Hepatocyte (in vitro differentiated cells): ENCODE measurements at regions not wholly inside any gene's neighbourhood (a gene's known extent, or its start where the extent isn't known, plus 50 kb on each side); places are given as distances from the start of the nearest gene placed in this dataset.
"Not testable (repeated sequence)": the region's sequence is repeated elsewhere in the genome, so short reads cannot be mapped to it uniquely, and the experiment has no call there.

Experiments
- DNase-seq: peaks from one replicate; pipeline ENCODE4 v3.0.0-alpha.2; 2016; ENCODE audit warnings: low spot score
- H2AFZ ChIP-seq: fragments of 200-600 bp; sonication (generic); 2 replicates; pipeline ENCODE4 v1.6.0; 2016; ENCODE audit warnings: antibody characterized with exemption, mild to moderate bottlenecking
- H3K27ac ChIP-seq: fragments of 200-600 bp; sonication (generic); 2 replicates; pipeline ENCODE4 v1.5.1; 2016; ENCODE audit warnings: mild to moderate bottlenecking
- H3K27me3 ChIP-seq: fragments of 200-600 bp; sonication (generic); 2 replicates; pipeline ENCODE4 v1.6.1; 2016
- H3K36me3 ChIP-seq: fragments of 200-600 bp; sonication (generic); replicated peaks from 2 replicates; pipeline ENCODE4 v1.5.1; 2016; ENCODE audit warnings: low read depth; ENCODE audit not compliant: insufficient read depth
- H3K4me1 ChIP-seq: fragments of 200-600 bp; sonication (generic); 2 replicates; pipeline ENCODE4 v1.5.1; 2016; ENCODE audit warnings: mild to moderate bottlenecking, moderate library complexity; ENCODE audit not compliant: insufficient read depth
- H3K4me2 ChIP-seq: fragments of 200-600 bp; sonication (generic); 2 replicates; pipeline ENCODE4 v1.6.0; 2016
- H3K4me3 ChIP-seq: fragments of 200-600 bp; sonication (generic); 2 replicates; pipeline ENCODE4 v1.5.1; 2016; ENCODE audit warnings: mild to moderate bottlenecking
- H3K79me2 ChIP-seq: fragments of 200-600 bp; sonication (generic); 2 replicates; pipeline ENCODE4 v1.6.0; 2017; ENCODE audit warnings: mild to moderate bottlenecking
- H3K9me2 ChIP-seq: fragments of 200-600 bp; sonication (generic); replicated peaks from 2 replicates; pipeline ENCODE4 v1.6.0; 2017; ENCODE audit warnings: mild to moderate bottlenecking; ENCODE audit not compliant: insufficient read depth
- H3K9me3 ChIP-seq: fragments of 200-600 bp; sonication (generic); 2 replicates; pipeline ENCODE4 v1.5.1; 2016; ENCODE audit warnings: low read depth, mild to moderate bottlenecking
- H4K20me1 ChIP-seq: fragments of 200-600 bp; sonication (generic); 2 replicates; pipeline ENCODE4 v1.6.0; 2016; ENCODE audit warnings: mild to moderate bottlenecking; ENCODE audit not compliant: insufficient read depth, poor library complexity, severe bottlenecking
- CTCF ChIP-seq: fragments of 200-600 bp; sonication (generic); IDR thresholded peaks from 2 replicates; pipeline ENCODE4 v1.5.1; 2016; ENCODE audit warnings: antibody characterized with exemption, mild to moderate bottlenecking; ENCODE audit not compliant: poor library complexity
- EZH2 ChIP-seq: fragments of 200-600 bp; sonication (generic); IDR thresholded peaks from 2 replicates; pipeline ENCODE4 v1.6.1; 2016; ENCODE audit warnings: antibody characterized with exemption, mild to moderate bottlenecking, borderline replicate concordance
- EZH2phosphoT487 ChIP-seq: fragments of 200-600 bp; sonication (generic); IDR thresholded peaks from one replicate; pipeline ENCODE4 v1.6.1; 2018; ENCODE audit warnings: antibody characterized with exemption, mild to moderate bottlenecking, low read depth, moderate library complexity; ENCODE audit not compliant: unreplicated experiment, severe bottlenecking
- WGBS: methylation state at CpG from one replicate; pipeline ENCODE4 v1.1.6; 2016; ENCODE audit warnings: low lambda C conversion rate; ENCODE audit errors: missing lambda C conversion rate; 5-methylcytosine and 5-hydroxymethylcytosine counted together

GRCh38 chr7:16944936-16945335, 63.2 kb upstream of the AGR3 start:
- no peaks in the 10 kb centered on the region for H3K9me3 ChIP-seq
- DNase-seq: no peak

GRCh38 chr7:16945372-16945771, 63.6 kb upstream of the AGR3 start:
- WGBS: 88% methylated on average over 5 of the region's 5 CpGs
- Histone ChIP-seq H3K36me3 (no peaks in the 10 kb centered on the region), H3K4me2 (no peak overlapping the region), H4K20me1 (no peaks in the 10 kb centered on the region), H3K27ac (no peak overlapping the region), H2AFZ (no peak overlapping the region), H3K9me3 (no peaks in the 10 kb centered on the region), H3K4me3 (no peak overlapping the region), H3K27me3 (no peaks in the 10 kb centered on the region), H3K79me2 (no peaks in the 10 kb centered on the region), H3K9me2 (no peaks in the 10 kb centered on the region), H3K4me1 (no peaks in the 10 kb centered on the region)
- TF ChIP-seq EZH2phosphoT487 (no peak), EZH2 (no peak)
- no peak for DNase-seq

More at GRCh38 chr7:16944936-16945335, 63.2 kb upstream of the AGR3 start:
- Histone ChIP-seq H3K79me2 (no peaks in the 10 kb centered on the region), H4K20me1 (no peaks in the 10 kb centered on the region), H3K4me2 (no peak overlapping the region), H3K9me2 (no peaks in the 10 kb centered on the region), H2AFZ (no peak overlapping the region), H3K4me3 (no peak overlapping the region), H3K4me1 (no peaks in the 10 kb centered on the region), H3K27me3 (no peaks in the 10 kb centered on the region), H3K36me3 (no peaks in the 10 kb centered on the region), H3K27ac (no peak overlapping the region)
- no peak for TF ChIP-seq CTCF
- TF ChIP-seq EZH2: no peak
- TF ChIP-seq EZH2phosphoT487: no peak
- WGBS: 82% methylated on average over 1 of the region's 1 CpG

- H3K79me2 ChIP-seq, H3K9me3 ChIP-seq, H3K4me2 ChIP-seq, H3K4me3 ChIP-seq, H3K4me1 ChIP-seq, H4K20me1 ChIP-seq, H3K27ac ChIP-seq, H3K9me2 ChIP-seq, H2AFZ ChIP-seq, H3K36me3 ChIP-seq, DNase-seq, H3K27me3 ChIP-seq: not testable (repeated sequence)
- WGBS: 87% methylated on average over 4 of the region's 4 CpGs
Observed at GRCh38 chr7:16948110-16948509, 66.3 kb upstream of the AGR3 start.

- H3K79me2 ChIP-seq: no peaks in the 10 kb centered on the region
- no peaks in the 10 kb centered on the region for H3K4me1 ChIP-seq
- no peak overlapping the region for H2AFZ ChIP-seq
- no peaks in the 10 kb centered on the region for H4K20me1 ChIP-seq
- no peaks in the 10 kb centered on the region for H3K27me3 ChIP-seq
- H3K36me3 ChIP-seq: no peaks in the 10 kb centered on the region
- no peak for DNase-seq
- H3K4me2 ChIP-seq: no peak overlapping the region
- H3K9me2 ChIP-seq: no peaks in the 10 kb centered on the region
- 83% methylated on average over 3 of the region's 3 CpGs for WGBS
- no peak overlapping the region for H3K27ac ChIP-seq
- H3K9me3 ChIP-seq: no peaks in the 10 kb centered on the region
- TF ChIP-seq CTCF: no peak
- TF ChIP-seq EZH2phosphoT487: no peak
- TF ChIP-seq EZH2: no peak
- H3K4me3 ChIP-seq: no peak overlapping the region
Observed at GRCh38 chr7:16951483-16952080, 69.8 kb upstream of the AGR3 start.

- Histone ChIP-seq H3K4me1 (no peaks in the 10 kb centered on the region), H3K9me3 (no peaks in the 10 kb centered on the region), H3K27ac (no peak overlapping the region), H3K27me3 (no peaks in the 10 kb centered on the region), H3K36me3 (no peaks in the 10 kb centered on the region), H4K20me1 (no peaks in the 10 kb centered on the region), H2AFZ (no peak overlapping the region), H3K79me2 (no peaks in the 10 kb centered on the region), H3K9me2 (no peaks in the 10 kb centered on the region), H3K4me2 (no peak overlapping the region), H3K4me3 (no peak overlapping the region)
- TF ChIP-seq CTCF (no peak), EZH2 (no peak), EZH2phosphoT487 (no peak)
- WGBS: 79% methylated on average over 3 of the region's 3 CpGs
- DNase-seq: no peak
Observed at GRCh38 chr7:16954321-16954720, 72.5 kb upstream of the AGR3 start.
